VCaP (cell line): ENCODE measurements at regions not wholly inside any gene's neighbourhood (a gene's known extent, or its start where the extent isn't known, plus 50 kb on each side); places are given as distances from the start of the nearest gene placed in this dataset.
"Not testable (repeated sequence)": the region's sequence is repeated elsewhere in the genome, so short reads cannot be mapped to it uniquely, and the experiment has no call there.

Source experiments
- H3K27ac ChIP-seq: fragments of 450-650 bp; 2 replicates; pipeline ENCODE4 v1.5.1; 2017
- TF ChIP-seq, protein P1 (sequence below): fragments of 450-650 bp; conservative IDR thresholded peaks from 2 replicates; pipeline ENCODE4 v1.5.1; 2017; ENCODE audit warnings: mild to moderate bottlenecking, moderate library complexity

DNA sequence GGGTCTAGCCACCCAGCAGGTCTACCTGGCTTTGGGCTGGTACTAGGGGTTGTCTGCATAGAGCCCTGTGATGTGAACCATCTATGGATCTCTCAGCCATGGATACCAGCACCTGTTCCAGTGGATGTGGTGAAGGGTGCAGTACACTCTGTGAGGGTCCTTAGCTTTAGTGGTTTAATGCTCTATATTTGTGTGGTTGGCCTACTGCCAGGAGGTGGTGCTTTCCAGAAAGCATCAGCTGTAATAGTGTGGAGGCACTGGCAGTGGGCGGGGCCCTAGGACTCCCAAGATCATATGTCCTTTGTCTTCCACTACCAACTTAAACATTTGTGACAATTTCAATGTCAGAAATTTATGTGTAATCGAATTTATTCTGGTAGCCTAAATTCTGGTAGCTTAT, 1065.1 kb downstream of the RPIA start:
- H3K27ac ChIP-seq = not testable (repeated sequence)

DNA sequence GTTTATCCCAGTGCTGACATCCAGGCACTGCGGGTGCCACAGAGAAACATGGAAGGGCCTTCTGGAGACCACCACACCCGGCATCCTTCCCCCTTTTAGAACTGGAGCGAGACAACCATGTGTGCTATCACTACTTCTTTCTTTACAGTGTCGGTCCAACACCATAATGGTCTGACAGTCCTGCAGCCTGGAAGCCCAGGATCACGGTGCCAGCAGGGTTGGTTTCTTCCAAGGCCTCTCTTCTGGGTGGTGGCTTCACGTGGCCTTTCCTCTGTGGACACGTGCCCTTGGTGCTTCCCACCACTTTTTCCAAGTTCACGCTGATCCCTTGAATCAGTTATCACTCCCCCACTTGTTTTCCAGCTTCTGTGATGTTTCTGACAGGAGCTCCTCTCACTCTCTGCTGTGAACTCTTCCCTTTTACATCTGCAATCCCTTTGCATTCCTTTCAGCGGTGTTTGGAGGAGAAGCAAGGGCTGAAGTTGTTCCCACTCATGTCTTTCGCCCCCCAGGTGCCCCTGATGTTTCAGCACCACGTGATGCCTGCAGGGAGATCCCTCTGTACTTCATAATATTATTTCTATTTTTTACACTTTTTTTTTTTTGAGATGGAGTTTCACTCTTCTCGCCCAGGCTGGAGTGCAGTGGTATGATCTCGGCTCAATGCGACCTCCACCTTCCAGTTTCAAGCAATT, 1067.0 kb downstream of the RPIA start:
- H3K27ac ChIP-seq = not testable (repeated sequence)

DNA sequence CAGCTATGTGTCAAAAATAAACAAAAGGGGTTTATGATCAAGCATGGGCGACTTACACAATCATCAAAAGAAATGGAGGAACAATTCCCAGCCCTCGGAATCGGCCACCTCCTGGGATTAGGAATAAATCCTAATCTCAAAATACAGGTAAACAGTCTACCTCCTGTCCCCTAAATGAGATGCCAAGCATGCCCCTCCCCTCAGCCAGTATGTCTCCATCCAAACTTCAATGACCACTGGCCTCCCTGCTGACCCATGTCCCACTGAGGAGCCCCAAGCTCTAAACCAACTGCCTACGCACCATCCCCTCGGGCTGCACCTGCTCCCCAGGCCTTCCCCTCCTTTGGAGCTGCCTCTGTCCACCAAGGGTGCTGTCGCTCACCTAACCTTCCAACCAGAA, 1069.3 kb downstream of the RPIA start:
- H3K27ac ChIP-seq = not testable (repeated sequence)

DNA sequence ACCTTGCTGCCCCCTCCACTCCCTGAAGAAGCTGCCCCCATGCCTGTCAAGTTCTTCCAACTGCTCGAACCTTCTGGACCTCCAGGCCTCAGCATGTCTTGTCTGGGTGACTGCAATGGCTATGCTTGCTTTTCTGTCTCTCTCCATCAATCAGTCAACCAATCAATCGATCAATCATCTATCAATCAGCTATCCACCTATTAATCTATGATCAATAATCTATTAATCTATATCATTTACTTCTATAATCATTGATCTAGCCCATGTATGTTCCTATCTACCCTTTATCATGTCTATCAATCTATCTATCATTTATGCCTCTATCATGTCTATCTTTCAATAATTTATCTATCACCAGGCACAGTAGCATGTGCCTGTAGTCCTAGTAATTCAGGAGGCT, 1069.7 kb downstream of the RPIA start:
- H3K27ac ChIP-seq = not testable (repeated sequence)

DNA sequence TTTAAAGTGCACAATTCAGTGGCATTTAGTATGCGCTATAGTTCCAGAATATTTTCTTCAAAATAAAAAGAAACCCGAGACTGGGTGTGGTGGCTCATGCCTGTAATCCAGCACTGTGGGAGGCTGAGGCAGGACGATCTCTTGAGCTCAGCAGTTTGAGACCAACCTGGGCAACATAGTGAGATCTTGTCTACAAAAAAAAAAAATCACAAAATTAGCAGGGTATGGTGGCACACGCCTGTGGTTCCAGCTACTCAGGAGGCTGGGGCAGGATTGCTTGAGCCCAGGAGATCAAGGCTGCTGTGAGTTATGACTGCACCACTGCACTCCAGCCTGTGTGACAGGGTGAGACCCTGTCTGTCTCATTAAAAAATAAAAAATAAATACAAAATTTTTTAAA, 1070.4 kb downstream of the RPIA start:
- H3K27ac ChIP-seq = not testable (repeated sequence)

DNA sequence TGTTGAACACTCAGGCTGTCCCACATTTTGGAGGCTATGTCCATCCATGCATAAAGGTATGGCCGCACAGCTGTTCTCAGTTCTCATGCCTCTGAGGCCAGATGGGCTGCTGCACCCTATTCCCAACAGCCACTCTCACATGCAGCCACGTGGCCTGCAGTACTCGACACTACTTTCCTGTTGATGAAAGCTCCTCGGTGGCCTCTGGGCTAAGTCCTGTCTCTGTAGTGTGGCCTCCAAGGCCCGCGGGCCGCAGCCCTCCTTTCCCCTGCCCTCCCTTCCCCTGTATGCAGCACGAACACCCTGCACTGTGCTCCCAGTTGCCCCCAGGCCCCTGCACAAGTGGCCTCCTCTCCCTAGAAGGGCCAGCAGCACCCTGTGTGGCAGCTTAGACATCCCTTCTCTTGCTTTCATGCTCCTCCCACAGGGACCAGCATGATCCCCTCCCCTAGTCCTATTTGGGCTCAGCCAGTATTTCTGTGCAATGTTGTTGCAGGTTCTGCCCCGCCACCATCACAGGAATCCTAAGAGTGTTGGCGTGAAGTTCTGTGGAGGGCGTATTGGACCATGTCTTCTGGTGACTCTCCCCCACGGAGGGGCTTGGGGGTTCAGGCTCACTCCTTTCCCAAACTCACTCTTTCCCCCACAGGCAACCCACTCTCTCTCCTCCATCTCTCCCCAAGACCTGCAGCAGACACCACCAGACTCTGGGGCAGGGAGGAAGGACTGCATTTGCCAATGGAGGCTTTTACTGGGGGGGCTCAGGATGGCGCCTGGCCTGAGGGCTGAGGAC, 1071.2 kb downstream of the RPIA start:
- not testable (repeated sequence) for H3K27ac ChIP-seq

DNA sequence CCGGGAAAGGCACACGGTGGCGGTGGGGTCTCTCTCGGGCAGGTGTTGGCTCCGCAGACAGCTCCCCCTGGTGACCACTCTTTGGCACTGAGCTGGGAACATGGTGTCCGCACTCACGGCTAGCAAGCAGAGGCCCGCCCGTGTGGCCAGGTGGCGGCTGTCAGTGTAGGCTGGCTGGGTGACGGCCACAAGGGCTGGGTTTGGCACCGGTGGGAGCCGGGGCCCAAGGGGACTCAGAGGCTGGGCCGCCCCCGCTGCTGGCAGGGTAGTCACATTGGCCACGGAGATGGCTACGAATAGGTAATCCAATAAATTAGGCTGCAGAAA, 1071.7 kb downstream of the RPIA start:
- no peak overlapping the region for H3K27ac ChIP-seq
- TF ChIP-seq, protein P1, sequence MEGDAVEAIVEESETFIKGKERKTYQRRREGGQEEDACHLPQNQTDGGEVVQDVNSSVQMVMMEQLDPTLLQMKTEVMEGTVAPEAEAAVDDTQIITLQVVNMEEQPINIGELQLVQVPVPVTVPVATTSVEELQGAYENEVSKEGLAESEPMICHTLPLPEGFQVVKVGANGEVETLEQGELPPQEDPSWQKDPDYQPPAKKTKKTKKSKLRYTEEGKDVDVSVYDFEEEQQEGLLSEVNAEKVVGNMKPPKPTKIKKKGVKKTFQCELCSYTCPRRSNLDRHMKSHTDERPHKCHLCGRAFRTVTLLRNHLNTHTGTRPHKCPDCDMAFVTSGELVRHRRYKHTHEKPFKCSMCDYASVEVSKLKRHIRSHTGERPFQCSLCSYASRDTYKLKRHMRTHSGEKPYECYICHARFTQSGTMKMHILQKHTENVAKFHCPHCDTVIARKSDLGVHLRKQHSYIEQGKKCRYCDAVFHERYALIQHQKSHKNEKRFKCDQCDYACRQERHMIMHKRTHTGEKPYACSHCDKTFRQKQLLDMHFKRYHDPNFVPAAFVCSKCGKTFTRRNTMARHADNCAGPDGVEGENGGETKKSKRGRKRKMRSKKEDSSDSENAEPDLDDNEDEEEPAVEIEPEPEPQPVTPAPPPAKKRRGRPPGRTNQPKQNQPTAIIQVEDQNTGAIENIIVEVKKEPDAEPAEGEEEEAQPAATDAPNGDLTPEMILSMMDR = no peak

DNA sequence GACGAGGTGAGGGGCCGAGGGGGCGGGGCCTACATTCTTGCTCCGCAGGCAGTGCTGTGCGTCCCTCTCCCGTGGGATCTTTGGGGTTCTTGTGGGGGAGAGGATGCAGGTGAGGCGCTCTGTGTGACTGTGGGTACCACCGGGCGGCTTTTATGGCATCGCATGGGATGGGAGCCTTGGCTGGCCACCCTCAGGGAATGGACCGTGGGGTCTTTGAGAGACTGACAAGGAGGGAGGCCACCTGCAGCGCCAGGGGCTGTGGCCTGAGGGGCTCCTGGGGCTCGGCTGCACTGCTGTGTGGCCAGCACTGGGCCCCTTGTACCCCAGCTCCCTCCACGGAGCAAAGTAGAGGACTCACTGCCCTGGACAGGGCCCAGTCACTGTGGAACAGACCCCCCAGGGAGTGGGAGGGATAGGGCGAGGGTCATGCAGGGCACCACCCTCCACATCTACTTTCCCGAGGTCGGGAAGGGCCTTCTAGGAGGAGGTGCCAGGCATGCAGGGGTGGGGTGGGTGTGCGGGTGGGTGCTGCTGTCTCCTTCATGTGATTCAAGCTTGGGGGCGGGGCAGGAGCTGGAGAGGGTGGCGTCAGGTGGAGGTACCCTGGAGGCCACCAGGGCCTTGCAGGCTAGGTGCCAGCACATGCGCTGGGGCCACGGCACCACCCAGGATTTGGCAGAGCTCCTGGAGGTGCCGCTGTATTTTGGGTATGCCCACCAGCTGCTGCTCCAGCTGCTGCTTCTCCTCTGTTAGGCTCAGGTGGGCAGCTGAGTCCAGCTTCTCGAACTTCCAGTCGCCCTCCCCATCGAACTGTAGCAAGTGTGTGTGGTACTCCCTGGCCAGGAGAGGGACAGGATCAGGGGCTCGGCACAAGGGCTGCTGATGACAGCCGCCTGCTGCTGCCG, 1072.4 kb downstream of the RPIA start:
- TF ChIP-seq, protein P1 = no peak
- H3K27ac ChIP-seq = no peak overlapping the region

DNA sequence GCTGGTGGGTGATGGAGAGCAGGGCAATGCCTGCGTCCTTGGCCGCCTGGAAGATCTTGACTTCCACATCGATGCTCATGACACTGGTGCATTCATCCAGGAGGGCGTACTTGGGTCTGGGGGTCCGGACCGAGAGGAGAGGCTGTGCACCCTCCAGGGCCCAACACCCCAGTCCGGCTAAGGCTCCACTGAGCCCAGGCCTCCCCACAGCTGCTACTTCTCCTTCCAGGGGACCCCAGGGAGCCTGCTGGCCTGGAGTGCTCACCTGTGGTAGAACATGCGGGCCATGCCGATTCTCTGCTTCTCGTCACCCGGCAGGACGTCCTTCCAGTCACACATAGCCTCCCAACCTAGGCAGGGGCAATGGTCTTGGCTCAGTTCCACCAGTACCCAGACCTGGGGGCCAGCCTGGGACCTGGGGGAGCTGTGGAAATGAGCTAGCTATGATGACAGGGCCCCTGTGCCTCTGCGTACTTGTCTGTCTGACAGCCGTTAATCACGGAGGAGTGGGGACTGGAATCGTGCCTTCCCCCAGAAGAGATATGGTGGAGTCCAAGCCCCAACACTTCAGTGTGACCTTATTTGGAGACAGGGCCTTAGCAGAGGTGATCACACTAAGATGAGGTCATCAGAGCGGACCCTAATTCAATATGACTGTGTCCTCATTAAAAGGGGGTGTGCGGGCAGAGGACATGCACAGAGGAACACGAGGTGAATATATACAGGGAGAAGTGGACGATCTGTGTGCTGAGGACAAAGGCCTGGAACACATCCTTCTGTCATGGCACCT, 1073.3 kb downstream of the RPIA start:
- not testable (repeated sequence) for H3K27ac ChIP-seq

DNA sequence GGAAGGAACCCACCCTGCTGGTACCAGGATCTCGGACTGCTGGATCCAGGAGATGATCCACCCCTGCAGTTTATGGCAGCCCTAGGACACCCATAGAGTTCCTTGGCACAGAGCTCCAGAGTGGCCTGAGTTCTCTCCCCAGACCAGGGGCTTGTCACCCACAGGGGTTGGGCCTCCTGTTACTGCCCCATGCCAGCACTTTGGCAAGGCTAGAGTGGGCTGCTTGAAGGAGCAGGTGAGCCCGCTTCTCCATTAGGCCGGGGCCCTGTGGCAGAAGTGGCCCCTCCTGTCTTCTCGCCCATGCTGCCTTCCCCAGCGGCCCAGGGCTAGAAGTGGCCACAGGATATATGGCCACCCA, 1073.9 kb downstream of the RPIA start:
- not testable (repeated sequence) for H3K27ac ChIP-seq

DNA sequence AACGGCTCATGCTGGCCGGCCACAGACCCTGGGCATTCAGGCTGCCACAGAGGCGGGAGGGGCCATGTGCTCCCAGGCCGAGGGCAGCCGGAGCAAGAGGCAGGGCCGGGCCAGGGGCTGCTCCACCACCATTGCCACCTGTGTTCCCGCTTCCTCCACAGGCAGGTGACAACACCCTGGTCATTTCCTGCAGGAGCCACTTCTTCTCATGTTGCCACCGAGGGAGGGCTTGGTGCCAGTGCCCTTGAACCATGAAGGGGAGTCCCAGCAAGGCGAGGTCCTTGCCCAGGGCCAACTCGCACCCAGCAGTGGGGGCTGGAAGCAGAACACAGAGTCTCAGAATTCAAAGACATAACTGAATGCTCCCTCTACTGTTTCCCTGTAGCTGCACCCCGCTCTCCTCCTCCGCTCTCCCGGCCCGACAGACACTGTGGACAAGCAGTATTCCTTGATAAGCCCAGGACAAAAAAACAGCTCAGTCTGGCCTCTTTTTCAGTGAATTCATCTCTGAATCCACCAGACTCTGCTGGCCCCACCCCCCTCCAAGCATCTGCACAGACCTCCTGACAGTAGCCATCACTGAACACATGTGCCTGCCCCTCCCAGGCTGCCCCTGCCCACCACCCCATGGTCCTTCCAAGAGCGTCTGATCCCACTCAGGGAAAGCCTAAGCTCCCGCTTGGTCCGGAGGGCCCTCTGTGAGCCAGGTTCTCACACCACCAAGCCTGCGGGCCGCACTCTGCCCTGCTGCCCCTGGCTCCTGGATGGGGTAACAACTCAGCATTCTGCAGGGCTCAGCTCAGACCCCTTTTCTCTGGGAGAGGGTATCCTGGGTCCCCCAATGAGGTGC, 1074.9 kb downstream of the RPIA start:
- H3K27ac ChIP-seq = not testable (repeated sequence)

DNA sequence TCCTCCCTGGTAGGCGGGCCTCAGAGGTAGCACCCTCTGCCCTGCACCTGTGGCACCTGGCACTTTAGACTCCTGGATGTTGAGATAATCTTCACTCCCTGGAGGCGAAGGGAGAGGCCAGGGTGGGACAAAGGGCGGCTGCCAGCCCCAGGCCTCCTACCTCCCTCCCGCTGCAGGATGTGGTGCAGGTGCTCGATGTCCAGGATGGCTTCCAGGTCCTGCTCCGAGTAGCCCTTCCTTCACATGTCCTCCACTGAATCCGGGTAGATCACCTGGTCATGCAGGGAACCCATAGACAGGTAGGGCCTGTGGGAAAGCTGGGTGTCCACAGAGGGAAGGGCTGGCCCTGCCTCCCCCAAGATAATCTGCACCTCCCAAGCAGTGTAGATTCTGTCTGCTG, 1075.6 kb downstream of the RPIA start:
- not testable (repeated sequence) for H3K27ac ChIP-seq
